Ishikawa (cell line): ENCODE measurements at regions not wholly inside any gene's neighbourhood (a gene's known extent, or its start where the extent isn't known, plus 50 kb on each side); places are given as distances from the start of the nearest gene placed in this dataset.

Source experiments
- CEBPB ChIP-seq: IDR thresholded peaks from 2 replicates; pipeline ENCODE4 v1.6.1; 2012
- CREB1 ChIP-seq: IDR thresholded peaks from 2 replicates; pipeline ENCODE4 v1.6.1; 2012; ENCODE audit warnings: low read depth
- EGR1 ChIP-seq: IDR thresholded peaks from 2 replicates; pipeline ENCODE4 v1.6.1; 2012
- EP300 ChIP-seq: IDR thresholded peaks from 2 replicates; pipeline ENCODE4 v1.6.1; 2012; ENCODE audit warnings: borderline replicate concordance
- FOXM1 ChIP-seq: IDR thresholded peaks from 2 replicates; pipeline ENCODE4 v1.6.1; 2012; ENCODE audit warnings: low read depth, borderline replicate concordance
- NFIC ChIP-seq: IDR thresholded peaks from 2 replicates; pipeline ENCODE4 v1.6.1; 2012
- RAD21 ChIP-seq: IDR thresholded peaks from 2 replicates; pipeline ENCODE4 v1.6.1; 2012; ENCODE audit warnings: low read depth
- TAF1 ChIP-seq: IDR thresholded peaks from 2 replicates; pipeline ENCODE4 v1.6.1; 2012; ENCODE audit warnings: low read depth, mild to moderate bottlenecking
- TCF12 ChIP-seq: IDR thresholded peaks from 2 replicates; pipeline ENCODE4 v1.6.1; 2012; ENCODE audit warnings: low read depth
- TEAD4 ChIP-seq: IDR thresholded peaks from 2 replicates; pipeline ENCODE4 v1.6.1; 2012
- YY1 ChIP-seq: IDR thresholded peaks from 2 replicates; pipeline ENCODE4 v1.6.1; 2012; ENCODE audit warnings: low read depth
- ZBTB7A ChIP-seq: IDR thresholded peaks from 2 replicates; pipeline ENCODE4 v1.6.1; 2012; ENCODE audit warnings: low read depth
- TF ChIP-seq, protein P1 (sequence below): IDR thresholded peaks from 2 replicates; pipeline ENCODE4 v1.6.1; 2012; ENCODE audit warnings: low read depth, mild to moderate bottlenecking
- TF ChIP-seq, protein P2 (sequence below): IDR thresholded peaks from 2 replicates; pipeline ENCODE4 v1.6.1; 2012
- TF ChIP-seq, protein P3 (sequence below): IDR thresholded peaks from 2 replicates; pipeline ENCODE4 v1.6.1; 2012

DNA sequence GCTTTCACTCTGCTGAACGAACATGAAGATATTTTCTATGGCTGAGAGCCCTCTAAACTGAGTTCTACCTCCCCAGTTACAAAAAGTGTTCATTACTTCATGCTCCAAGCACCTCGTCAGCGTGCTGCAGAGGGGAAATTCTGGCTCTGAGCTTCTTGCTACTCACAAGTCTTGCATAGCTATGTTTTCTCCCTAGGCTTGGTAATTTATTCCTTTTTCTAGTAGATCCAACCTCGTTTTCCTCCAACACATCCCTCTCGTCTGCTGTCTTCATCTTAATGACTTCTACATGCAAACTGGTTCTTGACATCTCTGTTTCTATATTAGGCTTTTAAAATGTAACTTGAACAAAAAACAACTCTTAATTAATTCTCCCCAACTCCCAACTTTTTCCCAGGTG is 1034.5 kb downstream of the REEP3 start:
- TF ChIP-seq, protein P1, sequence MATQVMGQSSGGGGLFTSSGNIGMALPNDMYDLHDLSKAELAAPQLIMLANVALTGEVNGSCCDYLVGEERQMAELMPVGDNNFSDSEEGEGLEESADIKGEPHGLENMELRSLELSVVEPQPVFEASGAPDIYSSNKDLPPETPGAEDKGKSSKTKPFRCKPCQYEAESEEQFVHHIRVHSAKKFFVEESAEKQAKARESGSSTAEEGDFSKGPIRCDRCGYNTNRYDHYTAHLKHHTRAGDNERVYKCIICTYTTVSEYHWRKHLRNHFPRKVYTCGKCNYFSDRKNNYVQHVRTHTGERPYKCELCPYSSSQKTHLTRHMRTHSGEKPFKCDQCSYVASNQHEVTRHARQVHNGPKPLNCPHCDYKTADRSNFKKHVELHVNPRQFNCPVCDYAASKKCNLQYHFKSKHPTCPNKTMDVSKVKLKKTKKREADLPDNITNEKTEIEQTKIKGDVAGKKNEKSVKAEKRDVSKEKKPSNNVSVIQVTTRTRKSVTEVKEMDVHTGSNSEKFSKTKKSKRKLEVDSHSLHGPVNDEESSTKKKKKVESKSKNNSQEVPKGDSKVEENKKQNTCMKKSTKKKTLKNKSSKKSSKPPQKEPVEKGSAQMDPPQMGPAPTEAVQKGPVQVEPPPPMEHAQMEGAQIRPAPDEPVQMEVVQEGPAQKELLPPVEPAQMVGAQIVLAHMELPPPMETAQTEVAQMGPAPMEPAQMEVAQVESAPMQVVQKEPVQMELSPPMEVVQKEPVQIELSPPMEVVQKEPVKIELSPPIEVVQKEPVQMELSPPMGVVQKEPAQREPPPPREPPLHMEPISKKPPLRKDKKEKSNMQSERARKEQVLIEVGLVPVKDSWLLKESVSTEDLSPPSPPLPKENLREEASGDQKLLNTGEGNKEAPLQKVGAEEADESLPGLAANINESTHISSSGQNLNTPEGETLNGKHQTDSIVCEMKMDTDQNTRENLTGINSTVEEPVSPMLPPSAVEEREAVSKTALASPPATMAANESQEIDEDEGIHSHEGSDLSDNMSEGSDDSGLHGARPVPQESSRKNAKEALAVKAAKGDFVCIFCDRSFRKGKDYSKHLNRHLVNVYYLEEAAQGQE = no peak
- TF ChIP-seq TEAD4 = no peak
- TF ChIP-seq, protein P2, sequence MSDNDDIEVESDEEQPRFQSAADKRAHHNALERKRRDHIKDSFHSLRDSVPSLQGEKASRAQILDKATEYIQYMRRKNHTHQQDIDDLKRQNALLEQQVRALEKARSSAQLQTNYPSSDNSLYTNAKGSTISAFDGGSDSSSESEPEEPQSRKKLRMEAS = no peak
- TF ChIP-seq ZBTB7A = no peak
- TF ChIP-seq RAD21 = no peak
- TF ChIP-seq FOXM1 = no peak
- no peak for TF ChIP-seq YY1
- TF ChIP-seq TAF1 = no peak
- TF ChIP-seq TCF12 = no peak
- no peak for TF ChIP-seq CEBPB
- no peak for TF ChIP-seq CREB1
- TF ChIP-seq EP300 = no peak
- TF ChIP-seq EGR1 = no peak

DNA sequence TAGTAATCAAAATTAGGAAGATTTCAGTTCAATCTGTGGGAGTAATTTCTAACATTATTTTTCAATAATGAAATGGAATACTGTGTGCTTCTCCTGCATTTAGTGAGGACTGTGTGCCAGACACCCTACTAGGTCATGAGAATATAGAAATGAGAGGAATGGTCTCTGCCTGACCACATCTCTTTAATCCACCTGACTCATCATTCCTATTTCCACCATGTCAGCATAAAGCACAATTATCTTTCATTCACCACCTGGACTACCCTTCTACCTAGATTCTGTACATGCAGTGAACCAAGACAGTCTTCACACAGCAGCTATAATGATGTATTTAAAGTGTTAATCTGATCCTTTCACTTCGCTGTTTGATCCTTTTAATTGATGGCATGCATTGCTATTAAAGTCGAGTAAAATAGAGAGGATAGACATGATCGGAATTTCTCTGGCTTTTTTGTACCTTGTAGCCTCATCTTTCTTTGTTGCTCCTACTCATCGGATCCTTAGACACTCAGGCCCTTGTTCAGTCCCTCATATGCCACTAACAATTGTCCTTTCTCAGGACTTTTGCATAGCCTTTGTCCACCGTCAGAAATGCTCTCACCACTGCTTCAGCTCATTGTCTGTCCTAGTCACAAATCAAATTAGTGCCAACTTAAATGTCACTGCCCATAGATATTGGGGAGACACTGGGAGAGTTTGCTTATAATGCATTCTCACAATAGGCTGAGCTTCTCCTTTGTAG is 1037.1 kb downstream of the REEP3 start:
- TF ChIP-seq, protein P1 = no peak
- TF ChIP-seq ZBTB7A (no peak), TAF1 (no peak), CEBPB (no peak), EP300 (no peak), TCF12 (no peak), EGR1 (no peak), YY1 (no peak), CREB1 (no peak), TEAD4 (no peak), RAD21 (no peak), NFIC (no peak), FOXM1 (no peak)
- TF ChIP-seq, protein P2 = no peak
- TF ChIP-seq, protein P3, sequence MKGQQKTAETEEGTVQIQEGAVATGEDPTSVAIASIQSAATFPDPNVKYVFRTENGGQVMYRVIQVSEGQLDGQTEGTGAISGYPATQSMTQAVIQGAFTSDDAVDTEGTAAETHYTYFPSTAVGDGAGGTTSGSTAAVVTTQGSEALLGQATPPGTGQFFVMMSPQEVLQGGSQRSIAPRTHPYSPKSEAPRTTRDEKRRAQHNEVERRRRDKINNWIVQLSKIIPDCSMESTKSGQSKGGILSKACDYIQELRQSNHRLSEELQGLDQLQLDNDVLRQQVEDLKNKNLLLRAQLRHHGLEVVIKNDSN = no peak

GRCh38 chr10:64571056-64571455 is 1049.9 kb downstream of the REEP3 start:
- TF ChIP-seq, protein P3 = no peak
- no peak for TF ChIP-seq TCF12
- TF ChIP-seq NFIC = no peak
- TF ChIP-seq FOXM1 = no peak
- TF ChIP-seq EP300 = no peak
- no peak for TF ChIP-seq CEBPB
- TF ChIP-seq EGR1 = no peak
- no peak for TF ChIP-seq TEAD4
- TF ChIP-seq RAD21 = no peak
- no peak for TF ChIP-seq TAF1
- TF ChIP-seq, protein P1 = no peak
- no peak for TF ChIP-seq ZBTB7A

- no peak for TF ChIP-seq FOXM1
- TF ChIP-seq TEAD4 = no peak
- no peak for TF ChIP-seq YY1
- TF ChIP-seq, protein P1 = no peak
- no peak for TF ChIP-seq CREB1
- TF ChIP-seq, protein P3 = no peak
- no peak for TF ChIP-seq TAF1
- TF ChIP-seq, protein P2 = no peak
- no peak for TF ChIP-seq CEBPB
- TF ChIP-seq NFIC = no peak
- no peak for TF ChIP-seq EP300
- no peak for TF ChIP-seq EGR1
- no peak for TF ChIP-seq ZBTB7A
Observed at GRCh38 chr10:64573623-64574325, 1052.6 kb downstream of the REEP3 start.
